ENCODE measurements at regions not wholly inside any gene's neighbourhood (a gene's known extent, or its start where the extent isn't known, plus 50 kb on each side); places are given as distances from the start of the nearest gene placed in this dataset.

DNA sequence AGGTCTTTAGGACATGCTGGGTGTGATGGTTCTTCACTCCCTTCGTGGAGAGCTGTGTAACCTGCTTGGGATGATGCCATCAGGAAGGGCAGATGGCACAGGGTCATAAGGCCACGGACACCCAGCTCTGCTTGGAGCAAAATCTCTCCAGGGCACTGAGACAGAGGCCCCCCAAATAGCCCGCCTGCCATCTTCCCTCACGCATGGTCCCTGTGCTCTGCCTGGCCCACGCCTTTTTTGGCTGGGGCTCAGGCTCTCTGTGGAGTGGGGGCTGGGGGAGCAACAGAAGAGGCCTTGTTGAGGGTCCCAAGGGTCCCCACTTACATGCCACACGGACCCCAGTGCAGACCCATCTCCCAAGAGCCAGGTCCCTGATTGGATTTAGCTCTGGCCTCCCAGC lies 93.3 kb upstream of the RET start:
- TF ChIP-seq POLR2AphosphoS5 (IDR thresholded peaks at IDR 0.05) (no peak), POLR2A (IDR thresholded peaks at IDR 0.05) (no peak), EP300 (IDR thresholded peaks at IDR 0.05) (no peak)
- TF ChIP-seq, protein P1, sequence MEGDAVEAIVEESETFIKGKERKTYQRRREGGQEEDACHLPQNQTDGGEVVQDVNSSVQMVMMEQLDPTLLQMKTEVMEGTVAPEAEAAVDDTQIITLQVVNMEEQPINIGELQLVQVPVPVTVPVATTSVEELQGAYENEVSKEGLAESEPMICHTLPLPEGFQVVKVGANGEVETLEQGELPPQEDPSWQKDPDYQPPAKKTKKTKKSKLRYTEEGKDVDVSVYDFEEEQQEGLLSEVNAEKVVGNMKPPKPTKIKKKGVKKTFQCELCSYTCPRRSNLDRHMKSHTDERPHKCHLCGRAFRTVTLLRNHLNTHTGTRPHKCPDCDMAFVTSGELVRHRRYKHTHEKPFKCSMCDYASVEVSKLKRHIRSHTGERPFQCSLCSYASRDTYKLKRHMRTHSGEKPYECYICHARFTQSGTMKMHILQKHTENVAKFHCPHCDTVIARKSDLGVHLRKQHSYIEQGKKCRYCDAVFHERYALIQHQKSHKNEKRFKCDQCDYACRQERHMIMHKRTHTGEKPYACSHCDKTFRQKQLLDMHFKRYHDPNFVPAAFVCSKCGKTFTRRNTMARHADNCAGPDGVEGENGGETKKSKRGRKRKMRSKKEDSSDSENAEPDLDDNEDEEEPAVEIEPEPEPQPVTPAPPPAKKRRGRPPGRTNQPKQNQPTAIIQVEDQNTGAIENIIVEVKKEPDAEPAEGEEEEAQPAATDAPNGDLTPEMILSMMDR (IDR thresholded peaks at IDR 0.05), result no peak

All from suprapubic skin (tissue), 4 donors.